H1 (cell line): ENCODE measurements at regions not wholly inside any gene's neighbourhood (a gene's known extent, or its start where the extent isn't known, plus 50 kb on each side); places are given as distances from the start of the nearest gene placed in this dataset.

Experiments used
- CTCF ChIA-PET: fragments of 300-600 bp; sonication (Branson Sonifier 250); formaldehyde crosslinking; loops from one replicate; lab custom pipeline; 2021; ENCODE audit not compliant: partially characterized antibody; lab: Charles Lee
- POLR2A ChIA-PET: fragments of 300-600 bp; sonication (Branson Sonifier 250); formaldehyde crosslinking; loops from one replicate; lab custom pipeline; 2021; ENCODE audit warnings: inconsistent platforms; ENCODE audit not compliant: partially characterized antibody; lab: Charles Lee
- DNase-seq, 2 experiments: peaks; one replicate each; pipeline versions ENCODE4 v3.0.0 to v3.0.0-alpha.2; 2010 to 2022; ENCODE audit warnings: low spot score in 2 of 2, low read depth in 1 of 2, mixed read lengths in 1 of 2
- FAIRE-seq: peaks from 2 replicates; lab custom pipeline; 2011; peaks lifted over from hg19 to GRCh38; lab: Jason Lieb, UNC
- H2AFZ ChIP-seq: 2 replicates; pipeline ENCODE4 v1.8.1; 2012; ENCODE audit warnings: low read length, inconsistent platforms
- H2AK5ac ChIP-seq: 2 replicates; pipeline ENCODE4 v1.6.1; 2013; ENCODE audit warnings: low read depth, low read length
- H2BK120ac ChIP-seq: replicated peaks from 2 replicates; pipeline ENCODE3; 2013; ENCODE audit warnings: low read depth, low read length, inconsistent platforms
- H2BK12ac ChIP-seq: 2 replicates; pipeline ENCODE4 v1.6.1; 2013; ENCODE audit warnings: low read depth, low read length
- H2BK15ac ChIP-seq: 2 replicates; pipeline ENCODE4 v1.6.1; 2013; ENCODE audit warnings: low read length
- H2BK20ac ChIP-seq: 2 replicates; pipeline ENCODE4 v1.6.1; 2013; ENCODE audit warnings: low read length
- H2BK5ac ChIP-seq: 2 replicates; pipeline ENCODE4 v1.6.1; 2013; ENCODE audit warnings: low read depth, low read length
- H3K14ac ChIP-seq: 2 replicates; pipeline ENCODE4 v1.6.1; 2013; ENCODE audit warnings: inconsistent platforms; ENCODE audit not compliant: insufficient read length
- H3K18ac ChIP-seq: 2 replicates; pipeline ENCODE4 v1.6.1; 2013; ENCODE audit warnings: low read length; ENCODE audit errors: extremely low read depth
- H3K23ac ChIP-seq: 2 replicates; pipeline ENCODE4 v1.6.1; 2013; ENCODE audit warnings: inconsistent platforms; ENCODE audit not compliant: insufficient read length
- H3K23me2 ChIP-seq: 2 replicates; pipeline ENCODE4 v1.6.1; 2013; ENCODE audit warnings: low read depth, low read length
- H3K27ac ChIP-seq: 2 replicates; pipeline ENCODE4 v1.6.1; 2011; ENCODE audit warnings: low read depth, low read length, inconsistent platforms
- H3K27me3 ChIP-seq, 4 experiments: replicated peaks in 1 of 4; 1 replicate in 1 of 4; 2 replicates in 3 of 4; pipeline versions ENCODE4 v1.6.1 to v1.8.1; 2011 to 2013; ENCODE audit warnings: low read length in 3 of 4, mild to moderate bottlenecking in 3 of 4, inconsistent platforms in 2 of 4, mixed read lengths in 2 of 4, moderate library complexity in 1 of 4; ENCODE audit not compliant: control insufficient read depth in 3 of 4, insufficient read depth in 3 of 4; ENCODE audit errors: extremely low read depth in 1 of 4
- H3K36me3 ChIP-seq, 4 experiments: 2 replicates each; pipeline versions ENCODE4 v1.6.1 to v1.8.1; 2011 to 2013; ENCODE audit warnings: mild to moderate bottlenecking in 4 of 4, low read length in 3 of 4, moderate library complexity in 2 of 4, control low read depth in 1 of 4, inconsistent platforms in 1 of 4; ENCODE audit not compliant: insufficient read depth in 4 of 4, control insufficient read depth in 2 of 4
- H3K4ac ChIP-seq: replicated peaks from 2 replicates; pipeline ENCODE3; 2013; ENCODE audit warnings: low read length, low read depth, mixed read lengths, inconsistent platforms; ENCODE audit not compliant: insufficient read length
- H3K4me1 ChIP-seq, 4 experiments: replicated peaks in 1 of 4; 1 replicate in 1 of 4; 2 replicates in 3 of 4; pipeline versions ENCODE4 v1.6.1 to v1.8.1; 2011 to 2013; ENCODE audit warnings: low read length in 3 of 4, inconsistent platforms in 2 of 4, mixed read lengths in 1 of 4; ENCODE audit not compliant: insufficient read depth in 4 of 4, control insufficient read depth in 3 of 4
- H3K4me2 ChIP-seq, 2 experiments: 2 replicates each; pipeline versions ENCODE4 v1.6.1 to v1.8.1; 2011 to 2013; ENCODE audit warnings: low read depth in 2 of 2, low read length in 2 of 2, control low read depth in 1 of 2, inconsistent platforms in 1 of 2, mild to moderate bottlenecking in 1 of 2; ENCODE audit not compliant: insufficient read depth in 1 of 2
- H3K4me3 ChIP-seq, 4 experiments: fragments of 200-600, 300-600 bp in 1 of 4; sonication (generic), shearing (Covaris generic), sonication (Bioruptor Twin) in 1 of 4; 2 replicates each; pipeline versions ENCODE4 v1.5.1 to v1.8.1; 2011 to 2016; ENCODE audit warnings: low read length in 4 of 4, low read depth in 3 of 4, control low read depth in 2 of 4, inconsistent platforms in 2 of 4, mild to moderate bottlenecking in 2 of 4, mixed read lengths in 1 of 4, moderate library complexity in 1 of 4; ENCODE audit not compliant: insufficient read depth in 2 of 4; ENCODE audit errors: extremely low read depth in 1 of 4
- H3K56ac ChIP-seq: replicated peaks from 2 replicates; pipeline ENCODE3; 2013; ENCODE audit warnings: low read depth, mild to moderate bottlenecking, mixed read lengths, low read length, inconsistent platforms; ENCODE audit not compliant: insufficient read length
- H3K79me1 ChIP-seq: 2 replicates; pipeline ENCODE4 v1.6.1; 2013; ENCODE audit warnings: low read depth, low read length, control low read depth
- H3K79me2 ChIP-seq, 2 experiments: 2 replicates each; pipeline versions ENCODE4 v1.6.1 to v1.8.1; 2012 to 2013; ENCODE audit warnings: low read length in 2 of 2, mild to moderate bottlenecking in 2 of 2, inconsistent platforms in 1 of 2; ENCODE audit not compliant: insufficient read depth in 2 of 2, control insufficient read depth in 1 of 2
- H3K9ac ChIP-seq, 4 experiments: replicated peaks in 1 of 4; 1 replicate in 1 of 4; 2 replicates in 3 of 4; pipeline versions ENCODE4 v1.6.1 to v1.8.1; 2011 to 2013; ENCODE audit warnings: low read depth in 3 of 4, low read length in 3 of 4, control low read depth in 2 of 4, mild to moderate bottlenecking in 2 of 4, moderate library complexity in 2 of 4, inconsistent platforms in 1 of 4; ENCODE audit errors: extremely low read depth in 1 of 4
- H3K9me3 ChIP-seq, 2 experiments: 2 replicates each; pipeline versions ENCODE4 v1.6.1 to v1.8.1; 2012 to 2013; ENCODE audit warnings: mild to moderate bottlenecking in 2 of 2, moderate library complexity in 2 of 2, control low read depth in 1 of 2, inconsistent platforms in 1 of 2, low read depth in 1 of 2, low read length in 1 of 2, mixed read lengths in 1 of 2; ENCODE audit not compliant: insufficient read depth in 2 of 2
- H4K20me1 ChIP-seq, 2 experiments: replicated peaks in 1 of 2; 2 replicates each; pipeline versions ENCODE3 to v1.8.1; 2011 to 2013; ENCODE audit warnings: inconsistent platforms in 2 of 2, low read length in 2 of 2, mild to moderate bottlenecking in 1 of 2; ENCODE audit not compliant: insufficient read depth in 2 of 2, control insufficient read depth in 1 of 2
- H4K5ac ChIP-seq: 2 replicates; pipeline ENCODE4 v1.6.1; 2013; ENCODE audit warnings: low read length, low read depth, mixed read lengths, inconsistent platforms; ENCODE audit not compliant: insufficient read length
- H4K8ac ChIP-seq: 2 replicates; pipeline ENCODE4 v1.8.0; 2013; ENCODE audit warnings: mild to moderate bottlenecking, moderate library complexity, low read length, inconsistent platforms; ENCODE audit not compliant: insufficient read depth; ENCODE audit errors: extremely low read depth
- H4K91ac ChIP-seq: replicated peaks from 2 replicates; pipeline ENCODE3; 2013; ENCODE audit warnings: low read length, mixed read lengths, inconsistent platforms; ENCODE audit not compliant: insufficient read length
- CREB1 ChIP-seq: IDR thresholded peaks from 2 replicates; pipeline ENCODE4 v1.6.1; 2012; ENCODE audit warnings: inconsistent platforms
- SIX5 ChIP-seq: IDR thresholded peaks from 2 replicates; pipeline ENCODE4 v1.6.1; 2011; ENCODE audit warnings: mild to moderate bottlenecking, low read depth, low read length
- WGBS, 2 experiments: shearing (Covaris generic) in 1 of 2; methylation state at CpG; one replicate each; pipeline versions ENCODE4 v1.1.6 to v1.1.7; 2013 to 2015; ENCODE audit warnings: low lambda C conversion rate in 2 of 2, mixed read lengths in 2 of 2, inconsistent platforms in 1 of 2, low coverage in 1 of 2, missing lambda C conversion rate in 1 of 2; ENCODE audit not compliant: insufficient replicate concordance in 2 of 2, insufficient coverage in 1 of 2, insufficient read length in 1 of 2; ENCODE audit errors: extremely low coverage in 1 of 2, missing lambda C conversion rate in 1 of 2; 5-methylcytosine and 5-hydroxymethylcytosine counted together

DNA sequence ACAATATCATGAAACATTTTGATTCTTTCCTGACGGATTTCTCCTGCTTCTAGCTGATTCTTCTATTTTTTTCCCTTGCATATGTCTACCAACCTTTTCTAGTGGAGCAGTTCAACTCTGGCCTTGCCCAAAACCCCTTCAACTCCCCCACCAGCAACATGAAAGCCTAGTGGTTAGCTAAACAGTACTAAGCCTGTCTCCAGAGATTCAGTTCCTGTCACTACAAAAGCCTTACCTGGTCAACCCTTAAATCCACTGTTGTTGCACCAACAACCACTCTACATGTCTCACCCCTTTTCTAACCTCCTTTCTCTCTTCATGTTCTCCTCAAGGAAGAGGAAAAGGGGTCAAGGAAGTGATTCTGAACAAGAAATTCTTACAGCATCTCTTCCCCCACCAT is 74.8 kb upstream of the PIK3R1 start:
- Histone ChIP-seq H3K27ac (no peak overlapping the region), H3K4me1 (no peaks in the 10 kb centered on the region), H3K79me1 (no peaks in the 10 kb centered on the region), H3K56ac (no peak overlapping the region), H4K8ac (no peak overlapping the region), H2BK12ac (no peak overlapping the region), H3K9ac (no peak overlapping the region), H3K4me2 (no peak overlapping the region), H3K23ac (no peak overlapping the region), H4K20me1 (no peaks in the 10 kb centered on the region), H2BK20ac (no peak overlapping the region), H2AK5ac (no peak overlapping the region), H3K18ac (no peak overlapping the region), H2BK5ac (no peak overlapping the region), H3K14ac (no peak overlapping the region), H4K5ac (no peak overlapping the region), H4K91ac (no peak overlapping the region), H3K4ac (no peak overlapping the region), H3K79me2 (no peaks in the 10 kb centered on the region), H2AFZ (no peak overlapping the region), H2BK15ac (no peak overlapping the region), H3K27me3 (no peaks in the 10 kb centered on the region), H3K4me3 (no peak overlapping the region), H3K23me2 (no peaks in the 10 kb centered on the region), H3K36me3 (no peaks in the 10 kb centered on the region), H2BK120ac (no peak overlapping the region), H3K9me3 (no peaks in the 10 kb centered on the region)
- TF ChIP-seq CREB1 (no peak), SIX5 (no peak)
- ChIA-PET POLR2A (no interaction called here), CTCF (no interaction called here)
- DNase-seq (no peak), FAIRE-seq (no peak)
- WGBS, 2 experiments, result 94% methylated on average over 1 of the region's 1 CpG; no CpG with 5 or more reads in 1 of the 2 experiments
